Endothelial cell of umbilical vein (primary cell): ENCODE measurements at regions not wholly inside any gene's neighbourhood (a gene's known extent, or its start where the extent isn't known, plus 50 kb on each side); places are given as distances from the start of the nearest gene placed in this dataset.

Experiments used
- BruUV-seq: library from RNA; stranded (reverse); fragments of 400-500 nt; replicated peaks from 2 replicates; lab custom pipeline; 2021; lab: Mats Ljungman, UMichigan
- CTCF ChIA-PET: fragments of 300-600, 350-600 bp; sonication (Branson Sonifier 250); formaldehyde crosslinking; loops from one replicate; lab custom pipeline; 2021; ENCODE audit warnings: antibody characterized with exemption, inconsistent platforms; lab: Charles Lee
- POLR2A ChIA-PET: fragments of 300-600, 350-600 bp; sonication (Branson Sonifier 250); formaldehyde crosslinking; loops from one replicate; lab custom pipeline; 2021; ENCODE audit warnings: antibody characterized with exemption, inconsistent platforms; lab: Charles Lee
- DNase-seq: peaks from one replicate; pipeline ENCODE4 v3.0.0-alpha.2; 2011; ENCODE audit warnings: low read depth, low spot score
- FAIRE-seq: peaks from 2 replicates; lab custom pipeline; 2011; peaks lifted over from hg19 to GRCh38; lab: Jason Lieb, UNC
- H2AFZ ChIP-seq: 2 replicates; pipeline ENCODE4 v1.6.0; 2012; ENCODE audit warnings: low read depth, low read length, control low read depth, inconsistent platforms
- H3K27ac ChIP-seq: 2 replicates; pipeline ENCODE4 v1.5.1; 2011; ENCODE audit warnings: low read depth, mild to moderate bottlenecking, control low read depth, low read length, moderate library complexity; ENCODE audit not compliant: insufficient read depth
- H3K27me3 ChIP-seq, 2 experiments: 2 replicates each; pipeline versions ENCODE4 v1.6.0 to v1.6.1; 2011; ENCODE audit warnings: low read length in 2 of 2, mixed read lengths in 1 of 2; ENCODE audit not compliant: control insufficient read depth in 2 of 2, insufficient read depth in 2 of 2
- H3K36me3 ChIP-seq, 2 experiments: 2 replicates in 1 of 2; 3 replicates in 1 of 2; pipeline ENCODE4 v1.5.1; 2011; ENCODE audit warnings: low read length in 2 of 2, mild to moderate bottlenecking in 1 of 2, moderate library complexity in 1 of 2; ENCODE audit not compliant: control insufficient read depth in 2 of 2, insufficient read depth in 2 of 2; ENCODE audit errors: extremely low read depth in 1 of 2
- H3K4me1 ChIP-seq: 3 replicates; pipeline ENCODE4 v1.5.1; 2011; ENCODE audit warnings: mild to moderate bottlenecking, low read length; ENCODE audit not compliant: control insufficient read depth, insufficient read depth; ENCODE audit errors: extremely low read depth
- H3K4me2 ChIP-seq: 2 replicates; pipeline ENCODE4 v1.6.1; 2011; ENCODE audit warnings: low read length, control low read depth, mixed read lengths; ENCODE audit not compliant: insufficient read depth
- H3K4me3 ChIP-seq, 3 experiments: fragments of 200-600 bp in 1 of 3; sonication (generic), shearing (Covaris generic) in 1 of 3; replicated peaks in 1 of 3; 2 replicates each; pipeline ENCODE4 v1.5.1; 2011 to 2016; ENCODE audit warnings: control low read depth in 3 of 3, low read length in 3 of 3, mild to moderate bottlenecking in 2 of 3, inconsistent platforms in 1 of 3, low read depth in 1 of 3, moderate library complexity in 1 of 3; ENCODE audit not compliant: insufficient read depth in 1 of 3
- H3K79me2 ChIP-seq: 2 replicates; pipeline ENCODE4 v1.6.0; 2012; ENCODE audit warnings: low read length, inconsistent platforms; ENCODE audit not compliant: control insufficient read depth, insufficient read depth
- H3K9ac ChIP-seq: replicated peaks from 2 replicates; pipeline ENCODE3; 2011; ENCODE audit warnings: low read length, control low read depth; ENCODE audit not compliant: insufficient read depth; ENCODE audit errors: extremely low read depth
- H3K9me1 ChIP-seq: replicated peaks from 3 replicates; pipeline ENCODE4 v1.6.0; 2011; ENCODE audit warnings: mild to moderate bottlenecking, low read length; ENCODE audit not compliant: control insufficient read depth, insufficient read depth; ENCODE audit errors: extremely low read depth
- H3K9me3 ChIP-seq: replicated peaks from 2 replicates; pipeline ENCODE4 v1.5.1; 2012; ENCODE audit warnings: low read length, inconsistent platforms; ENCODE audit not compliant: control insufficient read depth, insufficient read depth
- H4K20me1 ChIP-seq: replicated peaks from 2 replicates; pipeline ENCODE3; 2011; ENCODE audit warnings: mild to moderate bottlenecking, low read length; ENCODE audit not compliant: control insufficient read depth, insufficient read depth; ENCODE audit errors: extremely low read depth
- EZH2 ChIP-seq: IDR thresholded peaks from 2 replicates; pipeline ENCODE4 v1.6.1; 2012; ENCODE audit warnings: borderline replicate concordance, low read depth, mild to moderate bottlenecking, moderate library complexity, low read length, inconsistent platforms; ENCODE audit not compliant: severe bottlenecking
- FOS ChIP-seq: IDR thresholded peaks from 2 replicates; pipeline ENCODE4 v1.6.1; 2011; ENCODE audit warnings: mild to moderate bottlenecking, low read length, moderate library complexity, borderline replicate concordance; ENCODE audit not compliant: insufficient read depth
- GATA2 ChIP-seq: IDR thresholded peaks from 2 replicates; pipeline ENCODE4 v1.7.0; 2011; ENCODE audit warnings: low read depth, mild to moderate bottlenecking, moderate library complexity, mixed read lengths, low read length; ENCODE audit not compliant: insufficient read length, insufficient read depth
- JUN ChIP-seq: IDR thresholded peaks from 2 replicates; pipeline ENCODE4 v1.6.1; 2011; ENCODE audit warnings: borderline replicate concordance, low read depth; ENCODE audit not compliant: insufficient read length, insufficient read depth
- MYC ChIP-seq: IDR thresholded peaks from one replicate; pipeline ENCODE4 v1.6.1; 2011; ENCODE audit warnings: mild to moderate bottlenecking, low read depth, low read length
- POLR2A ChIP-seq: IDR thresholded peaks from 2 replicates; pipeline ENCODE4 v1.6.1; 2012; ENCODE audit warnings: low read depth, mild to moderate bottlenecking, control low read depth, low read length
- POLR2AphosphoS5 ChIP-seq: IDR thresholded peaks from 2 replicates; pipeline ENCODE4 v1.6.1; 2012; ENCODE audit warnings: low read depth, mild to moderate bottlenecking, control low read depth, low read length, moderate library complexity; ENCODE audit not compliant: insufficient read depth
- dilution Hi-C: fragments of 300-500 bp; cut with MboI; formaldehyde crosslinking; loops from one replicate; pipeline ENCODE4 v1.15.0; 2019; ENCODE audit warnings: low sequenced_read_pairs; ENCODE audit not compliant: extremely low pct_ligation_motif_present
- intact Hi-C: fragments of 100-400 bp; cut with micrococcal nuclease; formaldehyde crosslinking; loops from one replicate; pipeline ENCODE4 v1.10.0; 2022
- TF ChIP-seq, protein P1 (sequence below): IDR thresholded peaks from 2 replicates; pipeline ENCODE4 v1.6.1; 2011; ENCODE audit not compliant: insufficient read depth, insufficient read length
- TF ChIP-seq, protein P2 (sequence below), 2 donors: IDR thresholded peaks; 1 replicate in 1 of 2; 2 replicates in 1 of 2; pipeline ENCODE4 v1.5.1; 2011; ENCODE audit warnings: low read length in 2 of 2, mild to moderate bottlenecking in 2 of 2, moderate library complexity in 2 of 2, control low read depth in 1 of 2, inconsistent platforms in 1 of 2, low read depth in 1 of 2; ENCODE audit not compliant: insufficient read depth in 1 of 2; ENCODE audit errors: extremely low read depth in 1 of 2

- Histone ChIP-seq H3K9ac (no peak overlapping the region), H3K36me3 (no peaks in the 10 kb centered on the region), H3K4me2 (no peak overlapping the region), H3K79me2 (no peaks in the 10 kb centered on the region), H3K27me3 (peaks cover 12 to 25% of the 10 kb centered on the region in 2 experiments), H3K4me1 (no peaks in the 10 kb centered on the region), H3K9me1 (no peaks in the 10 kb centered on the region), H2AFZ (no peak overlapping the region), H3K9me3 (no peaks in the 10 kb centered on the region), H4K20me1 (no peaks in the 10 kb centered on the region), H3K4me3 (no peak overlapping the region), H3K27ac (no peak overlapping the region)
- BruUV-seq: no TSS peak
- DNase-seq (no peak), FAIRE-seq (no peak)
- ChIA-PET CTCF (no interaction called here), POLR2A (no interaction called here)
- intact Hi-C loops (no loop called here), dilution Hi-C loops (no loop called here)
- TF ChIP-seq, protein P1, sequence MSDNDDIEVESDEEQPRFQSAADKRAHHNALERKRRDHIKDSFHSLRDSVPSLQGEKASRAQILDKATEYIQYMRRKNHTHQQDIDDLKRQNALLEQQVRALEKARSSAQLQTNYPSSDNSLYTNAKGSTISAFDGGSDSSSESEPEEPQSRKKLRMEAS: no peak
- TF ChIP-seq FOS: no peak
These were observed 110.2 kb upstream of the LHX1 start for GRCh38 chr17:36827081-36827480.

- H4K20me1 ChIP-seq: no peaks in the 10 kb centered on the region
- BruUV-seq: no TSS peak
- ChIA-PET POLR2A (no interaction called here), CTCF (no interaction called here)
- H3K9me3 ChIP-seq: no peaks in the 10 kb centered on the region
- TF ChIP-seq POLR2AphosphoS5 (no peak), MYC (no peak), FOS (no peak), POLR2A (no peak), GATA2 (no peak), JUN (no peak), EZH2 (no peak)
- TF ChIP-seq, protein P2, sequence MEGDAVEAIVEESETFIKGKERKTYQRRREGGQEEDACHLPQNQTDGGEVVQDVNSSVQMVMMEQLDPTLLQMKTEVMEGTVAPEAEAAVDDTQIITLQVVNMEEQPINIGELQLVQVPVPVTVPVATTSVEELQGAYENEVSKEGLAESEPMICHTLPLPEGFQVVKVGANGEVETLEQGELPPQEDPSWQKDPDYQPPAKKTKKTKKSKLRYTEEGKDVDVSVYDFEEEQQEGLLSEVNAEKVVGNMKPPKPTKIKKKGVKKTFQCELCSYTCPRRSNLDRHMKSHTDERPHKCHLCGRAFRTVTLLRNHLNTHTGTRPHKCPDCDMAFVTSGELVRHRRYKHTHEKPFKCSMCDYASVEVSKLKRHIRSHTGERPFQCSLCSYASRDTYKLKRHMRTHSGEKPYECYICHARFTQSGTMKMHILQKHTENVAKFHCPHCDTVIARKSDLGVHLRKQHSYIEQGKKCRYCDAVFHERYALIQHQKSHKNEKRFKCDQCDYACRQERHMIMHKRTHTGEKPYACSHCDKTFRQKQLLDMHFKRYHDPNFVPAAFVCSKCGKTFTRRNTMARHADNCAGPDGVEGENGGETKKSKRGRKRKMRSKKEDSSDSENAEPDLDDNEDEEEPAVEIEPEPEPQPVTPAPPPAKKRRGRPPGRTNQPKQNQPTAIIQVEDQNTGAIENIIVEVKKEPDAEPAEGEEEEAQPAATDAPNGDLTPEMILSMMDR (IDR thresholded peaks at IDR 0.05; ENCODE audit: extremely low read depth in 1 of 2, insufficient read depth in 1 of 2, low read depth in 1 of 2, low read length in 2 of 2): no peak
- TF ChIP-seq, protein P1: no peak
- no peak overlapping the region for H2AFZ ChIP-seq
- intact Hi-C loops (no loop called here), dilution Hi-C loops (no loop called here)
- H3K9ac ChIP-seq: no peak overlapping the region
- no peaks in the 10 kb centered on the region for H3K79me2 ChIP-seq
- H3K9me1 ChIP-seq: no peaks in the 10 kb centered on the region
- no peaks in the 10 kb centered on the region for H3K36me3 ChIP-seq
- FAIRE-seq: no peak
- no peak overlapping the region for H3K4me2 ChIP-seq
- no peaks in the 10 kb centered on the region for H3K4me1 ChIP-seq
- H3K27ac ChIP-seq: no peak overlapping the region
- no peak for DNase-seq
- H3K4me3 ChIP-seq: no peak overlapping the region
- H3K27me3 ChIP-seq: peaks cover 12 to 25% of the 10 kb centered on the region in 2 experiments
These were observed 107.6 kb upstream of the LHX1 start for GRCh38 chr17:36829676-36830075.
